ENCODE measurements at regions not wholly inside any gene's neighbourhood (a gene's known extent, or its start where the extent isn't known, plus 50 kb on each side); places are given as distances from the start of the nearest gene placed in this dataset.

GRCh38 chr22:48185071-48186055 is 1422.9 kb downstream of the TBC1D22A start:
- TF ChIP-seq SPI1 (IDR thresholded peaks at IDR 0.05; ENCODE audit: low read depth, low read length) (no peak), POLR2AphosphoS5 (IDR thresholded peaks at IDR 0.05; ENCODE audit: low read depth, low read length) (no peak), TAF1 (IDR thresholded peaks at IDR 0.05; ENCODE audit: low read depth, low read length) (no peak)

Measured in GM12891 (cell line).